T47D (cell line): ENCODE measurements at regions not wholly inside any gene's neighbourhood (a gene's known extent, or its start where the extent isn't known, plus 50 kb on each side); places are given as distances from the start of the nearest gene placed in this dataset.
"Not testable (repeated sequence)": the region's sequence is repeated elsewhere in the genome, so short reads cannot be mapped to it uniquely, and the experiment has no call there.

Experiments used
- DNase-seq, 2 experiments: peaks; one replicate each; pipeline versions ENCODE4 v3.0.0 to v3.0.0-alpha.2; 2011 to 2012; ENCODE audit warnings: low read depth in 1 of 2, low spot score in 1 of 2
- JUND ChIP-seq: IDR thresholded peaks from 2 replicates; pipeline ENCODE4 v1.6.1; 2012; ENCODE audit warnings: low read depth
- in situ Hi-C: cut with HindIII; loops from 2 replicates; pipeline ENCODE4 v1.10.0; 2016; ENCODE audit warnings: low sequenced_read_pairs, low pct_unique_long_range_greater_than_20kb

DNA sequence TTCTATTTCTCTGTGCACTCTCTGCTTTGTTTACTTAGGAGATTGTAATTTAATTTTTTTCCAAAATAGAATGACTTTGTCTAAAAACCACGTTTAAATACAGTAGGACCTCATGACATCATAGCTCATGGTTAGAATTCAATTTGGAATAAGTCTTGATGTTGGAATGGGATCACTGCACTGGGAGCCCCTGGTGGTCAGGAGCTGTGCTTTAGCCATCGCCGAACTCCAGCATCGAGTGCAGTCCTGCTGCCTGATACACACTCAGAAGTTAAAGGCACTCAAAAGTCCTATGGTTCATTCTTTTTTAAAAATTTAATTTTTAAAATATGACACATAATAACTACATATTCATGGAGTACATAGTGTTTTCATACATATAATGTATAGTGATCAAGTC, 75.1 kb downstream of the TEX35 start:
- DNase-seq, result no peak
- TF ChIP-seq JUND, result no peak
- in situ Hi-C loops, result no loop called here

DNA sequence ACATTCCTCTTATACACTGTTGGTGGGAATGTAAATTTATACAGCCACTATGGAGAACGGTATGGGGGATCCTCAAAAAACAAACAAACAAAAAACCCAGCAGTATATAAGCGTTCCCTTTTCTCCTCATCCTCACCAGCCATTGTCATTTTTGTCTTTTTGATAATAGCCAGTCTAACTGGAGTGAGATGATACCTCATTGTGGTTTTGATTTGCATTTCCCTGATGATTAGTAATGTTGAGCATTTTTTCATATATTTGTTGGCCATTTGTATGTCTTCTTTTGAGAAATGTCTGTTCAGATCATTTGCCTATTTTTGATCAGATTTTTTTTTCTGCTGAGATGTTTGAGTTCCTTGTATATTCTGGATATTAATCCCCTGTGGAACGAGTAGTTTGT, 76.1 kb downstream of the TEX35 start:
- in situ Hi-C loops, DNase-seq: not testable (repeated sequence)

DNA sequence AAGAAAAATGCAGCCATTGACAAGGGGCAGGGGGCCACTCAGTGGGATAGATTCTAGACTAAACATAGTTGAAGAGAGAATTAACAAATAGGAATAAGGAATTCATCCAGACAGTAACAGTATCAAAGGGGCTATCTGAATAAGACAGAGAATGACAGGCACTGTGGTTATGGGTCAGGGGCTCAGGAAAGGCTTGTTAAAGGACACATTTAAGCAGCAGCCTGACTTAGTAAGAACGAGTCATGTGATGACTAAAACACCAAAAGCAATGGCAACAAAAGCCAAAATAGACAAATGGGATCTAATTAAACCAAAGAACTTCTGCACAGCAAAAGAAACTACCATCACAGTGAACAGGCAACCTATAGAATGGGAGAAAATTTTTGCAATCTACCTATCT, 78.9 kb downstream of the TEX35 start:
- in situ Hi-C loops, DNase-seq: not testable (repeated sequence)

DNA sequence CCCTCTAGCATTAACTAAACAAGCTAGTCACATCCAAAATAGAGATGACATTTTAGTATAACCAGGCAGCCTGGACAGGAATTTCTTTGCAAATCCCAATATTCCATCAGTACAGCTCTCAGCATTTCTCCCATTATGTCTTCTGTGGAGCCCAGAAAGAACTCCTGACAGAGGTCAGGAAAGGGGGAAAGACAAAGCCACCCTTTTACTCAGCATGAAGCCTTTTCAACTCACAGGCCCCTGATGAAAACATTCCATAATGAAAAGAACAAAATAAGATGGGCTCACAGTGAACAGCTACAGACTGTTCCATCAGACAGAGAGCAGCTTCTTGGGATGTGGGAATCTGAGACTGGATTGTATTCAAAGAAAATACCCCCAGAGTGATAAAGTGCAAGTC, 80.6 kb downstream of the TEX35 start:
- in situ Hi-C loops, result no loop called here
- no peak for TF ChIP-seq JUND
- DNase-seq, result no peak

DNA sequence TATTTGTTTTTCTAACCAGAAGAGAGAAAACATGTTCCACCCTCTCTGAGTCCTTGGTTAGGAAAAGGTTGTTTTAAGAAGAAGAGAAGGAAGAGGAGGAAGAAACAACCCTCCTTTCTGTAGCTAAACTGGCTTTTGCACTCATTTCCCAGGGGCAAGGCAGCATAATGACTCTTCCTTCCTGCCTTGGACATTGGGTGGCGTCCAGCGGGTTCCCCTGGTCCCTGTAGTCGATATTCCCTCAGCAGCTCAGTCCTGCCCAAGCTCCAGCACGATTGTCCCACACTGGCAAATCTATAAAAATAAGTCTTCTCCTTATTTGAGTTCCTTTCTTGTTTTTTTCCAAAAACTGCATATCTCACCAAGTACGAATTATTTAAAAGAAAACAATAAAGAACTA, 81.2 kb downstream of the TEX35 start:
- DNase-seq, result no peak
- TF ChIP-seq JUND, result no peak
- in situ Hi-C loops, result no loop called here

DNA sequence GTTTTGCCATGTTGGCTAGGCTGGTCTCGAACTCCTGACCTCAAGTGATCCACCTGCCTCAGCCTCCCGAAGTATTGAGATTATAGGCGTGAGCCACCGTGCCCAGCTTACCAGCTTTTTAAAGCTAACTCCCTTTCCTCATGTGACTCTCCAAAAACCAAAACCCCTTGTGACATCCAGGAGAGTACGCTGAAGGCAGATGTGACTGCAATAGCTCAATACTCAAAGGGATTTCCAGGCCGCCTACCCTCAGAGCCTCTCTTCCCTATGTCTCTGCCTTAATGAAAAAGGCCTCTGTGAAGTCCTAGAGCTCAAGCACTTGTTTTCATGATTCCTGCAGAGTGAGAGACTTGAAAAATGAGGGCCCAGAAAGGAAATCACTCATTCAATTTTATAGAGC, 82.6 kb downstream of the TEX35 start:
- in situ Hi-C loops, result no loop called here
- no peak for DNase-seq
- no peak for TF ChIP-seq JUND

DNA sequence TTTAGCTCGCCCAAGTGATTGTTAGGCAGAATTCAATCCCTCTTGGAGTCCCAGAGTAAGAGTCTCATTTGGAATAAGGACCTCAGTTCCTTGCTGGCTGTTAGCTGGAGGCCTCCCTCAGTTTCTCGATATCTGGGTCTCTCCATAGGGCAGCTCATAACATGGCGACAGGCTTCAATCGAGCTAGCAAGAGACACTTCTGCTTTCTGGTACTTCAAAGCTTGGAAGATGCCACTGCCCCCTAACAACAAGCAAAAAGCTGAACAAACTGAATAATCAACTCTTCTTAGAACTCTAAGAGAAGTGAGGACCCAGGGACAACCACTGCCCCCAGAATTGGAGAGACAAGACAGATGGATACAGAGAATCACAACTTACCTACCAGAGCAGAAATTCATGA, 86.2 kb downstream of the TEX35 start:
- TF ChIP-seq JUND, result no peak
- in situ Hi-C loops, result no loop called here
- no peak for DNase-seq

DNA sequence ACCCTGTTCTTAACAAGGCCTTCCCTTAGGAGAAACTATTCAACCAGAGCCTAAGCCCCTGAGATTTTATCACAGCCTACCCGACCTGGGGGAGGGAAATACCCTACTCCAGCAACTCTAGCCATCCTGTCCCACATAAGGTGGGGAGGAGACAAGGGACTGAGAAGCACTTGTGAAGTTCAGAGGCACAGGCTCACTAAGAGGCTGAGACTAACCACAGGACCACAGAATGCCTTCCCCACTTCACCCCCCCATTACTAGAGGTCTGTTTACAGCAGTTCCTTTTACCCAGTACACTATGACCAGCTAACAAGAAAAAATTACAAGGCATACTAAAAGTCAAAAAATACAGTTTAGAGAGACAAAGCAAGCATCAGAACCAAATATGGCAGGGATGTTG, 86.8 kb downstream of the TEX35 start:
- in situ Hi-C loops, result no loop called here
- TF ChIP-seq JUND, result no peak
- no peak for DNase-seq

DNA sequence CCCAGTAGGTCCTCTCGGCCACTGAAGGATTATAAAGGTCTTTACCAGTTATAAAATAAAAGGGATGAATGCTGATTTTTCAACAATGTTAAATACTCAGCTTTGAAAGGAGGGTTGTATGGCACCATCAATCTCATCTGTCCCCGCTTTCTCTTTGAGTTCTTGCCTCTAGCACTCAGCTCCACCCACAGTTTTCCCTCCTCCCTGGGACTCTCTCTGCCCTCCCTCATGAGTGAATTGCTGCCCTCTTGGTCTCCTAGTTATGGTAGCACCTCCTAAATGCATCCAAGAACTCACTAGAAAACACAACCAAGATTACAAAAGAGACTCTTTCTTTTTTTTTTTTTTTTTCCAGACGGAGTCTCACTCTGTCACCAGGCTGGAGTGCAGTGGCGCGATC, 91.0 kb downstream of the TEX35 start:
- no peak for TF ChIP-seq JUND

DNA sequence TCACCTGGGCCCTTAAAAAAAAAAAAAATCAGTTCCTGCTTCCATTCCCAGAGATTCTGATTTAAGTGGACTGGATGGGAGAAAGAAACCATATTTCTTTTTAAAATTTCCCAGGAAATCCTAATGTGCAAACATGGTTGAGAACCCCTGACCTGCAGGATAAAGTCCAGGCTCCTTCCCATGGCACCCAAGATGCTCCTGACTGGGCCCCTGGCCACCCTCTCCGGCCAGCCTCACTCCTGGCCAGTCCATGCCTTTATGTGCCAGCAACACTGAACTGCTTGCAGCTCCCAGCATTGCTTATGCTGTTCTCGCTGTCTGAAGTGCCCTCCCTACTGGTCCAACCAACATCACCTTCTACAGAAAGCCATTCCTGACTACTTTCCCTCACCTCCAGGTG, 93.9 kb downstream of the TEX35 start:
- in situ Hi-C loops, result no loop called here
- DNase-seq, result no peak
- TF ChIP-seq JUND, result no peak

More for the DNA sequence above, 91.0 kb downstream of the TEX35 start:
- no peak for DNase-seq
- in situ Hi-C loops, result no loop called here

DNA sequence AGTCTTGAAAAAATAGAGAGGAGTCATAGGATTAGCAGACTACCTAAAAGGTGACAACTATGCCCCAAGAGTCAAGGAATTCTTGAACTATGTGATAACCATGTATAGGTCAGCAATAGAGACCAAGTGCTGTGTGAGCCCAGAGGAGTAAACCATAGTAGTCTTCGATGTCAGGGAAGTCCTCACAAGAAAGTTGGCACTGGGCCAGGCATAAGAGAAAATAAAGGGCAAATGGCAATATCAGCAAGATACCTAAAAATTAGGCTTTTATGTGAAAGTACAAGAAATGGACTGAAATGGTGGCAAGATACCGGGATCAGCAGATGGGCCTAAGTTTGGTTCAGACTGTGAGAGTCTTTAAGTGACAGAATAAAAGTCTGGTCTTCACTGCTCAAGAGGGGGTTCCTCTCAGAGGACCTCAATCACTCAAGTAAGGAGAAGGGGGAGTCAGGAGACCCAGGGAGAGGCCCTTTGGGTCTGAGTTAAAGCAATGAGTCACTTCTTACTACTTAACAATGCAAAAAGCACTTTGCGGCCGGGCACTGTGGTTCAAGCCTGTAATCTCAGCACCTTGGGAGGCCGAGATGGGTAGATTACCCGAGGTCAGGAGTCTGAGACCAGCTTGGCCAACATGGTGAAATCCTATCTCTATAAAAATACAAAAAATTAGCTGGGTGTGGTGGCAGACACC, 95.0 kb downstream of the TEX35 start:
- TF ChIP-seq JUND, result no peak
- in situ Hi-C loops, result no loop called here
- no peak for DNase-seq

DNA sequence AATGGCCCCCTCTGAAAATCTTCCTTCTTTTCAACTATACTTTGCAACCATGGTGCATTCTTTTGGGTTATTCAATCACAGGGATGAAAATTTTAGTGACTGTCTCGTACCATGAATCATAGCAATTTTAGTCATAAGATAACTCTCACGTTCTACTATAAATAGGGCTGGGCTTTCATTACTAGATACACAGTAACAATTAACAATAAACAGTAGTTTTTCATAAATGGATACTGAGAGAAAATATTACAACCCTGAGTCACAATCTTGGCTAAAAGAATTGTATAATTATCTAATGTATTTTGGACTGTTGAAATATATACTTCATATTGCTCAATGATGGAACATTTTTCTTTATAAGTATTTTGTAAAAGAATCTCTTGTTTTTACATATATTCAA, 96.1 kb downstream of the TEX35 start:
- no peak for DNase-seq
- no peak for TF ChIP-seq JUND
- in situ Hi-C loops, result no loop called here

DNA sequence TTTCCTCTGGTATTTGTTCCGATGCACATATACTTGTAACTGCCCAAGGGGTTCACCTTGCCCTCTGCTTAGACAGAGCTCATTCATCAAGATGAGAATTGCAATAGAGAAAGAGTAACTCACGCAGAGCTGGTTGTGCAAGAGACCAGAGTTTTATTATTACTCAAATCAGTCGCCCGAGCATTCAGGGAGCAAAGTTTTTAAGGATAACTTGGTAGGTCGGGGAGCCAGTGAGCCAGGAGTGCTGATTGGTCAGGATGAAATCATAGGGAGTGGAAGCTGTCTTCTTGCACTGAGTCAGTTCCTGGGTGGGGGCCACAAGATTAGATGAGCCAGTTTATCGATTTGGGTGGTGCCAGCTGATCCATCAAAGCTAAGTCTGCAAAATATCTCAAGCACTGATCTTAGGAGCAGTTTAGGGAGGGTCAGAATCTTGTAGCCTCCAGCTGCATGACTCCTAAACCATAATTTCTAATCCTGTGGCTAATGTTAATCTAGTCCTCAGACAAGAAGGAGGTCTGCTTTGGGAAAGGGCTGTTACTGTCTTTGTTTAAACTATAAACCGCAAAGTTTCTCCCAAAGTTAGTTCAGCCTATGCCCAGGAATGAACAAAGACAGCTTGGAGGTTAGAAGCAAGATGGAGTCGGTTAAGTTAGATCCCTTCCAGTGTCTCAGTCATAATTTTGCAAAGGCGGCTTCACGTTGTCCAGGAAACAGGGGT, 97.9 kb downstream of the TEX35 start:
- DNase-seq, in situ Hi-C loops: not testable (repeated sequence)

DNA sequence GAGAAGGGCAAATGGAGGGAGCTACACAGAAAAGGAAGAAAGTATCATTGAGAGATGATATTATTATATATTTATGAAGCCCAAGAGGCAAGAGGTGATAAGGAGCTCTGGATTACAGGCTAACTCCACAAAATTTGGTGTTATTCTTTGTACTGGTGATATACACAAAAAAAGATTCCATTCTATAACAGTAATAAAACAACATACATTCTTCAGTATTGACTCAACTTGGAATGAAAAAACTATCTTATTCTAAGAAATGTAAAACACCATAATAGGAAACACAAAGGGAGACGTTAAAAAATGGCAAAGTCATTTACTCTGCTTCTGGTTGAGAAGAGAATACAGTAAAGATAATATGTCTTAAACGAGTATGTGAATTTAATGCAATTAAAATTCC, 99.4 kb downstream of the TEX35 start:
- TF ChIP-seq JUND, result no peak
- DNase-seq, result no peak
- in situ Hi-C loops, result no loop called here
